WTC11 (cell line): ENCODE measurements at regions not wholly inside any gene's neighbourhood (a gene's known extent, or its start where the extent isn't known, plus 50 kb on each side); places are given as distances from the start of the nearest gene placed in this dataset.

Experiments
- ATAC-seq: fragments of 200-7000 bp; cut with Tn5 transposase; 2 replicates; pipeline ENCODE4 v1.10.0; 2021; ENCODE audit warnings: mild to moderate bottlenecking, moderate library complexity
- CTCF ChIA-PET: fragments of 300-600 bp; sonication (Branson Sonifier 250); formaldehyde crosslinking; loops from one replicate; lab custom pipeline; 2021; ENCODE audit warnings: antibody characterized with exemption; lab: Charles Lee
- POLR2A ChIA-PET: fragments of 350-600 bp; sonication (Branson Sonifier 250); formaldehyde crosslinking; loops from one replicate; lab custom pipeline; 2021; ENCODE audit warnings: antibody characterized with exemption; lab: Charles Lee
- DNase-seq: peaks from one replicate; pipeline ENCODE4 v3.0.0; 2021; ENCODE audit warnings: low spot score
- H3K27ac Mint-ChIP-seq: 2 replicates; pipeline ENCODE4 v1.8.0; 2021; ENCODE audit warnings: mixed read lengths
- H3K27me3 Mint-ChIP-seq: 2 replicates; pipeline ENCODE4 v1.8.0; 2021; ENCODE audit warnings: low read depth, mild to moderate bottlenecking, moderate library complexity, mixed read lengths
- H3K36me3 Mint-ChIP-seq: 2 replicates; pipeline ENCODE4 v1.8.0; 2021; ENCODE audit warnings: mixed read lengths
- H3K4me1 Mint-ChIP-seq: 2 replicates; pipeline ENCODE4 v1.8.0; 2022; ENCODE audit warnings: mixed read lengths
- H3K4me3 Mint-ChIP-seq: 2 replicates; pipeline ENCODE4 v1.8.0; 2021; ENCODE audit warnings: mild to moderate bottlenecking, moderate library complexity, mixed read lengths
- H3K9me3 Mint-ChIP-seq: 2 replicates; pipeline ENCODE4 v1.8.0; 2021; ENCODE audit warnings: mixed read lengths
- AFF4 ChIP-seq: sonication (generic); formaldehyde crosslinking; IDR thresholded peaks from 2 replicates; pipeline ENCODE4 v1.8.1; 2023; ENCODE audit warnings: mild to moderate bottlenecking, missing genetic modification reagents, borderline replicate concordance
- AR ChIP-seq: fragments of 250-450 bp; sonication (Bioruptor Pico); IDR thresholded peaks from 2 replicates; pipeline ENCODE4 v1.9.0; 2021; ENCODE audit warnings: mild to moderate bottlenecking
- ATF3 ChIP-seq: sonication (generic); formaldehyde crosslinking; conservative IDR thresholded peaks from 2 replicates; pipeline ENCODE4 v1.8.1; 2022; ENCODE audit warnings: mild to moderate bottlenecking, missing genetic modification reagents
- CREB1 ChIP-seq: sonication (generic); formaldehyde crosslinking; IDR thresholded peaks from 2 replicates; pipeline ENCODE4 v1.8.0; 2023; ENCODE audit warnings: mild to moderate bottlenecking, missing genetic modification reagents
- CREM ChIP-seq: sonication (generic); formaldehyde crosslinking; IDR thresholded peaks from 2 replicates; pipeline ENCODE4 v1.8.1; 2022; ENCODE audit warnings: mild to moderate bottlenecking, missing genetic modification reagents, moderate library complexity
- CTCF ChIP-seq: fragments of 200-600 bp; IDR thresholded peaks from 2 replicates; pipeline ENCODE4 v1.8.0; 2022; ENCODE audit warnings: antibody characterized with exemption
- E2F4 ChIP-seq: sonication (generic); formaldehyde crosslinking; IDR thresholded peaks from 2 replicates; pipeline ENCODE4 v1.8.1; 2022; ENCODE audit warnings: low read depth, mild to moderate bottlenecking, moderate library complexity, missing genetic modification reagents, borderline replicate concordance
- FOXP1 ChIP-seq: sonication (generic); formaldehyde crosslinking; IDR thresholded peaks from 2 replicates; pipeline ENCODE4 v1.8.0; 2022; ENCODE audit warnings: missing genetic modification reagents, mild to moderate bottlenecking, moderate library complexity, borderline replicate concordance
- GABPB1 ChIP-seq: sonication (generic); formaldehyde crosslinking; IDR thresholded peaks from 2 replicates; pipeline ENCODE4 v1.8.1; 2023; ENCODE audit warnings: mild to moderate bottlenecking, missing genetic modification reagents
- IRF2 ChIP-seq: sonication (generic); formaldehyde crosslinking; IDR thresholded peaks from 2 replicates; pipeline ENCODE4 v1.8.0; 2022; ENCODE audit warnings: low read depth, missing genetic modification reagents, borderline replicate concordance
- NFE2L1 ChIP-seq: sonication (generic); formaldehyde crosslinking; IDR thresholded peaks from 2 replicates; pipeline ENCODE4 v1.8.1; 2023; ENCODE audit warnings: missing genetic modification reagents
- NFYB ChIP-seq: sonication (generic); formaldehyde crosslinking; conservative IDR thresholded peaks from 2 replicates; pipeline ENCODE4 v1.8.0; 2022; ENCODE audit warnings: low read depth, missing genetic modification reagents
- NR3C1 ChIP-seq: sonication (generic); formaldehyde crosslinking; conservative IDR thresholded peaks from 2 replicates; pipeline ENCODE4 v1.8.1; 2023; ENCODE audit warnings: low read depth, mild to moderate bottlenecking, missing genetic modification reagents
- OVOL2 ChIP-seq: fragments of 250-450 bp; sonication (Bioruptor Pico); IDR thresholded peaks from 2 replicates; pipeline ENCODE4 v1.9.0; 2021; ENCODE audit warnings: mild to moderate bottlenecking, borderline replicate concordance
- SMAD3 ChIP-seq: sonication (generic); formaldehyde crosslinking; IDR thresholded peaks from 2 replicates; pipeline ENCODE4 v1.8.0; 2022; ENCODE audit warnings: missing genetic modification reagents, mild to moderate bottlenecking, borderline replicate concordance
- TCF7 ChIP-seq: sonication (generic); formaldehyde crosslinking; IDR thresholded peaks from 2 replicates; pipeline ENCODE4 v1.8.0; 2022; ENCODE audit warnings: mild to moderate bottlenecking, low read depth, missing genetic modification reagents, moderate library complexity
- TEAD1 ChIP-seq: sonication (generic); formaldehyde crosslinking; IDR thresholded peaks from 2 replicates; pipeline ENCODE4 v1.8.0; 2022; ENCODE audit warnings: mild to moderate bottlenecking, missing genetic modification reagents
- TP53 ChIP-seq: sonication (generic); formaldehyde crosslinking; IDR thresholded peaks from 2 replicates; pipeline ENCODE4 v1.8.1; 2023; ENCODE audit warnings: mild to moderate bottlenecking, missing genetic modification reagents
- ZBTB21 ChIP-seq: sonication (generic); formaldehyde crosslinking; IDR thresholded peaks from 2 replicates; pipeline ENCODE4 v1.8.1; 2023; ENCODE audit warnings: mild to moderate bottlenecking, missing genetic modification reagents, borderline replicate concordance
- ZNF281 ChIP-seq: sonication (generic); formaldehyde crosslinking; IDR thresholded peaks from 2 replicates; pipeline ENCODE4 v1.8.0; 2023; ENCODE audit warnings: mild to moderate bottlenecking, missing genetic modification reagents
- ZNF396 ChIP-seq: fragments of 250-450 bp; sonication (Bioruptor Pico); IDR thresholded peaks from 2 replicates; pipeline ENCODE4 v1.8.0; 2021; ENCODE audit warnings: mild to moderate bottlenecking, moderate library complexity, borderline replicate concordance

GRCh38 chr11:92411431-92411830 is 186.8 kb downstream of the FAT3 start:
- Mint-ChIP-seq H3K27ac (no peak overlapping the region), H3K4me3 (no peak overlapping the region), H3K27me3 (no peaks in the 10 kb centered on the region), H3K9me3 (no peaks in the 10 kb centered on the region), H3K4me1 (peaks cover 56% of the 10 kb centered on the region), H3K36me3 (no peaks in the 10 kb centered on the region)
- TF ChIP-seq SMAD3 (CRISPR knock-in tag) (no peak), NR3C1 (CRISPR knock-in tag) (no peak), FOXP1 (CRISPR knock-in tag) (no peak), OVOL2 (CRISPR knock-in tag) (no peak), CTCF (no peak), GABPB1 (no peak), IRF2 (CRISPR knock-in tag) (no peak)
- POLR2A ChIA-PET, result no interaction called here
- ATAC-seq, result peak; percentile 73
- DNase-seq, result no peak
- CTCF ChIA-PET, result interaction anchor here (0.6 kb wide), 1 partner anchor 305 kb away, joined by 3 read pairs; no protein-coding TSS in a partner anchor

GRCh38 chr11:92413757-92414513 is 189.3 kb downstream of the FAT3 start:
- H3K36me3 Mint-ChIP-seq, result no peaks in the 10 kb centered on the region
- no peaks in the 10 kb centered on the region for H3K27me3 Mint-ChIP-seq
- ATAC-seq (no peak), DNase-seq (no peak)
- peak overlapping the region; percentile 54; the same call in 1 of the 2 replicates for H3K27ac Mint-ChIP-seq
- ChIA-PET POLR2A (no interaction called here), CTCF (no interaction called here)
- no peak overlapping the region for H3K4me3 Mint-ChIP-seq
- peaks cover 48% of the 10 kb centered on the region for H3K4me1 Mint-ChIP-seq
- no peaks in the 10 kb centered on the region for H3K9me3 Mint-ChIP-seq
- TF ChIP-seq ZBTB21 (CRISPR knock-in tag), result no peak
- no peak for TF ChIP-seq NFYB (CRISPR knock-in tag)
- no peak for TF ChIP-seq ZNF396 (CRISPR knock-in tag)
- TF ChIP-seq ATF3 (CRISPR knock-in tag), result no peak
- no peak for TF ChIP-seq E2F4
- TF ChIP-seq NFE2L1, result no peak
- no peak for TF ChIP-seq TCF7
- TF ChIP-seq CREM (CRISPR knock-in tag), result no peak
- no peak for TF ChIP-seq AFF4 (CRISPR knock-in tag)
- TF ChIP-seq TP53, result no peak
- TF ChIP-seq CREB1 (CRISPR knock-in tag), result no peak
- no peak for TF ChIP-seq TEAD1 (CRISPR knock-in tag)
- TF ChIP-seq AR (CRISPR knock-in tag), result no peak
- TF ChIP-seq ZNF281 (CRISPR knock-in tag), result no peak
